Brain microvascular endothelial cell (primary cell): ENCODE measurements at regions not wholly inside any gene's neighbourhood (a gene's known extent, or its start where the extent isn't known, plus 50 kb on each side); places are given as distances from the start of the nearest gene placed in this dataset.

Source experiments
- DNase-seq: peaks from one replicate; pipeline ENCODE4 v3.0.0-alpha.2; 2020
- H3K27ac ChIP-seq: fragments of 250-450 bp; sonication (Bioruptor Pico); 2 replicates; pipeline ENCODE4 v1.5.1; 2020; ENCODE audit warnings: mild to moderate bottlenecking, moderate library complexity
- H3K27me3 ChIP-seq: fragments of 250-450 bp; sonication (Bioruptor Pico); replicated peaks from 2 replicates; pipeline ENCODE4 v1.5.1; 2020; ENCODE audit warnings: mild to moderate bottlenecking
- H3K36me3 ChIP-seq: fragments of 250-450 bp; sonication (Bioruptor Pico); replicated peaks from 2 replicates; pipeline ENCODE4 v1.5.1; 2020; ENCODE audit warnings: mild to moderate bottlenecking
- H3K4me3 ChIP-seq: 2 replicates; pipeline ENCODE4 v1.5.1; 2011; ENCODE audit warnings: low read depth, mild to moderate bottlenecking, control low read depth, low read length, moderate library complexity
- in situ Hi-C: cut with HindIII; loops from 2 replicates; pipeline ENCODE4 v1.10.0; 2017; ENCODE audit warnings: low sequenced_read_pairs, low pct_ligation_motif_present
- TF ChIP-seq, protein P1 (sequence below): IDR thresholded peaks from 2 replicates; pipeline ENCODE4 v1.5.1; 2011; ENCODE audit warnings: low read depth, mild to moderate bottlenecking, moderate library complexity, low read length, control low read depth, inconsistent platforms; ENCODE audit errors: missing control alignments

GRCh38 chr21:26224366-26224765 lies 53.8 kb upstream of the APP start:
- TF ChIP-seq, protein P1, sequence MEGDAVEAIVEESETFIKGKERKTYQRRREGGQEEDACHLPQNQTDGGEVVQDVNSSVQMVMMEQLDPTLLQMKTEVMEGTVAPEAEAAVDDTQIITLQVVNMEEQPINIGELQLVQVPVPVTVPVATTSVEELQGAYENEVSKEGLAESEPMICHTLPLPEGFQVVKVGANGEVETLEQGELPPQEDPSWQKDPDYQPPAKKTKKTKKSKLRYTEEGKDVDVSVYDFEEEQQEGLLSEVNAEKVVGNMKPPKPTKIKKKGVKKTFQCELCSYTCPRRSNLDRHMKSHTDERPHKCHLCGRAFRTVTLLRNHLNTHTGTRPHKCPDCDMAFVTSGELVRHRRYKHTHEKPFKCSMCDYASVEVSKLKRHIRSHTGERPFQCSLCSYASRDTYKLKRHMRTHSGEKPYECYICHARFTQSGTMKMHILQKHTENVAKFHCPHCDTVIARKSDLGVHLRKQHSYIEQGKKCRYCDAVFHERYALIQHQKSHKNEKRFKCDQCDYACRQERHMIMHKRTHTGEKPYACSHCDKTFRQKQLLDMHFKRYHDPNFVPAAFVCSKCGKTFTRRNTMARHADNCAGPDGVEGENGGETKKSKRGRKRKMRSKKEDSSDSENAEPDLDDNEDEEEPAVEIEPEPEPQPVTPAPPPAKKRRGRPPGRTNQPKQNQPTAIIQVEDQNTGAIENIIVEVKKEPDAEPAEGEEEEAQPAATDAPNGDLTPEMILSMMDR = no peak
- H3K27me3 ChIP-seq = no peaks in the 10 kb centered on the region
- no peak overlapping the region for H3K4me3 ChIP-seq
- no peak for DNase-seq
- no peak overlapping the region for H3K27ac ChIP-seq
- in situ Hi-C loops = no loop called here
- no peaks in the 10 kb centered on the region for H3K36me3 ChIP-seq
